ENCODE measurements at regions not wholly inside any gene's neighbourhood (a gene's known extent, or its start where the extent isn't known, plus 50 kb on each side); places are given as distances from the start of the nearest gene placed in this dataset.

- TF ChIP-seq, protein P1, sequence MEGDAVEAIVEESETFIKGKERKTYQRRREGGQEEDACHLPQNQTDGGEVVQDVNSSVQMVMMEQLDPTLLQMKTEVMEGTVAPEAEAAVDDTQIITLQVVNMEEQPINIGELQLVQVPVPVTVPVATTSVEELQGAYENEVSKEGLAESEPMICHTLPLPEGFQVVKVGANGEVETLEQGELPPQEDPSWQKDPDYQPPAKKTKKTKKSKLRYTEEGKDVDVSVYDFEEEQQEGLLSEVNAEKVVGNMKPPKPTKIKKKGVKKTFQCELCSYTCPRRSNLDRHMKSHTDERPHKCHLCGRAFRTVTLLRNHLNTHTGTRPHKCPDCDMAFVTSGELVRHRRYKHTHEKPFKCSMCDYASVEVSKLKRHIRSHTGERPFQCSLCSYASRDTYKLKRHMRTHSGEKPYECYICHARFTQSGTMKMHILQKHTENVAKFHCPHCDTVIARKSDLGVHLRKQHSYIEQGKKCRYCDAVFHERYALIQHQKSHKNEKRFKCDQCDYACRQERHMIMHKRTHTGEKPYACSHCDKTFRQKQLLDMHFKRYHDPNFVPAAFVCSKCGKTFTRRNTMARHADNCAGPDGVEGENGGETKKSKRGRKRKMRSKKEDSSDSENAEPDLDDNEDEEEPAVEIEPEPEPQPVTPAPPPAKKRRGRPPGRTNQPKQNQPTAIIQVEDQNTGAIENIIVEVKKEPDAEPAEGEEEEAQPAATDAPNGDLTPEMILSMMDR (conservative IDR thresholded peaks at IDR 0.05) = no peak
- no peak for TF ChIP-seq EZH2 (IDR thresholded peaks at IDR 0.05; ENCODE audit: low read depth)
These were observed 603.9 kb upstream of the C9orf72 start for GRCh38 chr9:28177142-28177541.

All from PC-9 (cell line).